Transverse colon (tissue), 4 donors: ENCODE measurements at regions not wholly inside any gene's neighbourhood (a gene's known extent, or its start where the extent isn't known, plus 50 kb on each side); places are given as distances from the start of the nearest gene placed in this dataset.

Experiments
- POLR2A ChIP-seq: fragments of 450-650 bp; IDR thresholded peaks from one replicate; pipeline ENCODE4 v1.6.1; 2016; ENCODE audit warnings: antibody characterized with exemption, mild to moderate bottlenecking, moderate library complexity
- POLR2AphosphoS5 ChIP-seq, 3 donors: sonication (generic); formaldehyde crosslinking; IDR thresholded peaks; one replicate each; pipeline ENCODE4 v1.6.1; 2016; ENCODE audit warnings: antibody characterized with exemption in 3 of 3
- TF ChIP-seq, protein P1 (sequence below), 5 experiments: fragments of 200-600 bp in 3 of 5; fragments of 450-650 bp in 2 of 5; sonication (generic) in 3 of 5; IDR thresholded peaks; 1 replicate in 2 of 5; 2 replicates in 3 of 5; pipeline ENCODE4 v1.5.1; 2016 to 2017; ENCODE audit warnings: antibody characterized with exemption in 5 of 5, inconsistent platforms in 3 of 5, mild to moderate bottlenecking in 2 of 5, moderate library complexity in 1 of 5

DNA sequence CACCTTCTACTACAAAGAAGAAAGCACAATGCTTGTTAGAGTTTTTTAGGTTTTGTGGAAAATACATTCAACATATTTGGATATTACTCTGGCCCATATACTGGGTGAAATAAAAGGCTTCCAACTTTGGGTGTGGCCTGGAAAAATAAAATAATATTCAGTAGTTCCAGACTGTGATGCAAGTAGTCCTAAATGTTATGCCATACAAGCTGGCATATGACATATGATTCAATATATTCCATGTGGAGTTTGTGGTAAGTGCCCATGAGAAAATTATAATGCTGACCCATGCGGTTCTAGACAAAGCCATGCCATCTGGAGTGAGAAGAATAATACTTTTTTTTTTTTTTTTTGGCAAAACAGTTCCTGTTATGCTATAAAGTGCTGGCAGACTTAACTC, 683.3 kb downstream of the LUZP2 start:
- TF ChIP-seq POLR2A: no peak
- TF ChIP-seq, protein P1, sequence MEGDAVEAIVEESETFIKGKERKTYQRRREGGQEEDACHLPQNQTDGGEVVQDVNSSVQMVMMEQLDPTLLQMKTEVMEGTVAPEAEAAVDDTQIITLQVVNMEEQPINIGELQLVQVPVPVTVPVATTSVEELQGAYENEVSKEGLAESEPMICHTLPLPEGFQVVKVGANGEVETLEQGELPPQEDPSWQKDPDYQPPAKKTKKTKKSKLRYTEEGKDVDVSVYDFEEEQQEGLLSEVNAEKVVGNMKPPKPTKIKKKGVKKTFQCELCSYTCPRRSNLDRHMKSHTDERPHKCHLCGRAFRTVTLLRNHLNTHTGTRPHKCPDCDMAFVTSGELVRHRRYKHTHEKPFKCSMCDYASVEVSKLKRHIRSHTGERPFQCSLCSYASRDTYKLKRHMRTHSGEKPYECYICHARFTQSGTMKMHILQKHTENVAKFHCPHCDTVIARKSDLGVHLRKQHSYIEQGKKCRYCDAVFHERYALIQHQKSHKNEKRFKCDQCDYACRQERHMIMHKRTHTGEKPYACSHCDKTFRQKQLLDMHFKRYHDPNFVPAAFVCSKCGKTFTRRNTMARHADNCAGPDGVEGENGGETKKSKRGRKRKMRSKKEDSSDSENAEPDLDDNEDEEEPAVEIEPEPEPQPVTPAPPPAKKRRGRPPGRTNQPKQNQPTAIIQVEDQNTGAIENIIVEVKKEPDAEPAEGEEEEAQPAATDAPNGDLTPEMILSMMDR (IDR thresholded peaks at IDR 0.05): no peak
- TF ChIP-seq POLR2AphosphoS5 (IDR thresholded peaks at IDR 0.05): no peak
